Heart left ventricle (tissue), 13 donors: ENCODE measurements at regions not wholly inside any gene's neighbourhood (a gene's known extent, or its start where the extent isn't known, plus 50 kb on each side); places are given as distances from the start of the nearest gene placed in this dataset.

ENCODE experiments used
- POLR2A ChIP-seq, 2 donors: fragments of 450-650 bp; IDR thresholded peaks; one replicate each; pipeline ENCODE4 v1.6.1; 2017; ENCODE audit warnings: antibody characterized with exemption in 2 of 2, mild to moderate bottlenecking in 2 of 2, moderate library complexity in 2 of 2
- TF ChIP-seq, protein P1 (sequence below), 12 donors: fragments of 200-600 bp; sonication (generic) in 4 of 12; IDR thresholded peaks; one replicate each; pipeline versions ENCODE4 v1.5.0 to v1.8.0; 2018 to 2022; ENCODE audit warnings: antibody characterized with exemption in 12 of 12, mild to moderate bottlenecking in 5 of 12
- donor health status: ischemic (EF 13 %, LVEDD 7.1; RV severe dilation, severe dysfunction).
- donor health status: DM: no; HTN: yes; CAD: no.
- donor health status: DM: no; HTN: no; CAD: no.
- donor health status: ischemic (EF 25% LVEDD 6.9; RV normal size, moderate dysfunction).
- donor health status: ischemic (EF 25% LVEDD 5.7; RV mildly dilated, moderate dysfunction).
- donor health status: ischemic (EF 35%, LVEDD 5.7; RV mildly dilated, moderate dysfunction).
- donor health status: nonischemic (EF 11% LVEDD 7.7; RV severe dilation, severe dysfunction).
- donor health status: DM: yes; HTN: yes; CAD: no.
- donor health status: PGD.
- donor health status: ischemic (EF 29% LVEDD 5.4; RV normal size, mild dysfunction).
- donor health status: nonischemic (EF 23%, LVEDD 6.1; RV moderate dilation, normal function).

DNA sequence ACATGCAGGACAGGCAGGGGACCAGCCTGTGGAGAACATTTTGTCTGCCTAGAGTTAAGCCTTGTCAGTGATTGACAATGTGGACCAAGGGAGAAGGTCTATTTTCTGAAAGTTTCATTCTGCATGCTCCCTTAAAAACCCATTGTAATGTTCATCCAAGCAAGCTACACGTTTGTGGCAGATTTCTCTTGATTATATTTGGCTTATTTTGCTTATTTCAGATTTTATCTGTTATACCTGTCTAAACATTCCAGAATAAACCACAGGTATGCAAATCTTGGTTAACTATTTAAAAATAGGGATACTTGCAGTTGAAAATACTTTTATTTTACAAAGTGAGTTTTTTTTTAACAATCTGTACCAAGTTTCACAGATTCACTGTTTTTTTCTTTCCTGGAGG, 78.2 kb upstream of the F3 start:
- TF ChIP-seq, protein P1, sequence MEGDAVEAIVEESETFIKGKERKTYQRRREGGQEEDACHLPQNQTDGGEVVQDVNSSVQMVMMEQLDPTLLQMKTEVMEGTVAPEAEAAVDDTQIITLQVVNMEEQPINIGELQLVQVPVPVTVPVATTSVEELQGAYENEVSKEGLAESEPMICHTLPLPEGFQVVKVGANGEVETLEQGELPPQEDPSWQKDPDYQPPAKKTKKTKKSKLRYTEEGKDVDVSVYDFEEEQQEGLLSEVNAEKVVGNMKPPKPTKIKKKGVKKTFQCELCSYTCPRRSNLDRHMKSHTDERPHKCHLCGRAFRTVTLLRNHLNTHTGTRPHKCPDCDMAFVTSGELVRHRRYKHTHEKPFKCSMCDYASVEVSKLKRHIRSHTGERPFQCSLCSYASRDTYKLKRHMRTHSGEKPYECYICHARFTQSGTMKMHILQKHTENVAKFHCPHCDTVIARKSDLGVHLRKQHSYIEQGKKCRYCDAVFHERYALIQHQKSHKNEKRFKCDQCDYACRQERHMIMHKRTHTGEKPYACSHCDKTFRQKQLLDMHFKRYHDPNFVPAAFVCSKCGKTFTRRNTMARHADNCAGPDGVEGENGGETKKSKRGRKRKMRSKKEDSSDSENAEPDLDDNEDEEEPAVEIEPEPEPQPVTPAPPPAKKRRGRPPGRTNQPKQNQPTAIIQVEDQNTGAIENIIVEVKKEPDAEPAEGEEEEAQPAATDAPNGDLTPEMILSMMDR (IDR thresholded peaks at IDR 0.05): no peak
- no peak for TF ChIP-seq POLR2A (IDR thresholded peaks at IDR 0.05)
